Occipital lobe (tissue), 1 donor: ENCODE measurements at regions not wholly inside any gene's neighbourhood (a gene's known extent, or its start where the extent isn't known, plus 50 kb on each side); places are given as distances from the start of the nearest gene placed in this dataset.
"Not testable (repeated sequence)": the region's sequence is repeated elsewhere in the genome, so short reads cannot be mapped to it uniquely, and the experiment has no call there.

Experiments used
- DNase-seq: peaks from one replicate; lab custom pipeline; 2025; lab: John Stamatoyannopoulos, UW

- no peak for DNase-seq
Measured at GRCh38 chr1:38758820-38759219, 100.8 kb downstream of the RRAGC start.

- no peak for DNase-seq
Measured at GRCh38 chr1:38746941-38747600, 112.5 kb downstream of the RRAGC start.

- no peak for DNase-seq
Measured at GRCh38 chr1:38746402-38746935, 113.1 kb downstream of the RRAGC start.

- DNase-seq = no peak
Measured at GRCh38 chr1:38745476-38746401, 113.8 kb downstream of the RRAGC start.

GRCh38 chr1:38744452-38745350 is 114.9 kb downstream of the RRAGC start:
- no peak for DNase-seq

- DNase-seq = no peak
Measured at GRCh38 chr1:38743184-38743583, 116.4 kb downstream of the RRAGC start.

- DNase-seq = no peak
Measured at GRCh38 chr1:38741341-38741740, 118.2 kb downstream of the RRAGC start.

- no peak for DNase-seq
Measured at GRCh38 chr1:38740487-38740886, 119.1 kb downstream of the RRAGC start.

- DNase-seq = no peak
Measured at GRCh38 chr1:38738207-38738606, 121.4 kb downstream of the RRAGC start.

GRCh38 chr1:38736399-38736798 is 123.2 kb downstream of the RRAGC start:
- DNase-seq = no peak

- DNase-seq = no peak
Measured at GRCh38 chr1:38735651-38736161, 123.9 kb downstream of the RRAGC start.

GRCh38 chr1:38733761-38734160 is 125.8 kb downstream of the RRAGC start:
- DNase-seq = no peak

GRCh38 chr1:38730511-38731397 is 128.8 kb downstream of the RRAGC start:
- DNase-seq = no peak

GRCh38 chr1:38728585-38728908 is 131.0 kb downstream of the RRAGC start:
- DNase-seq = no peak

GRCh38 chr1:38727684-38728584 is 131.6 kb downstream of the RRAGC start:
- no peak for DNase-seq

GRCh38 chr1:38725321-38725961 is 134.1 kb downstream of the RRAGC start:
- not testable (repeated sequence) for DNase-seq

- no peak for DNase-seq
Measured at GRCh38 chr1:38724160-38725131, 135.1 kb downstream of the RRAGC start.

GRCh38 chr1:38721816-38722215 is 137.8 kb downstream of the RRAGC start:
- DNase-seq = no peak
